DMS 273 (cell line): ENCODE measurements at regions not wholly inside any gene's neighbourhood (a gene's known extent, or its start where the extent isn't known, plus 50 kb on each side); places are given as distances from the start of the nearest gene placed in this dataset.
"Not testable (repeated sequence)": the region's sequence is repeated elsewhere in the genome, so short reads cannot be mapped to it uniquely, and the experiment has no call there.

ENCODE experiments used
- DNase-seq: peaks from one replicate; lab custom pipeline; 2025; ENCODE audit not compliant: unreplicated experiment; lab: John Stamatoyannopoulos, UW

- no peak for DNase-seq
Observed at GRCh38 chr9:25461416-25461815, 216.8 kb downstream of the TUSC1 start.

GRCh38 chr9:25453875-25454274 lies 224.4 kb downstream of the TUSC1 start:
- DNase-seq, result no peak

- DNase-seq, result no peak
Observed at GRCh38 chr9:25449503-25449902, 228.7 kb downstream of the TUSC1 start.

- DNase-seq, result not testable (repeated sequence)
Observed at GRCh38 chr9:25445721-25446120, 232.5 kb downstream of the TUSC1 start.

- DNase-seq, result no peak
Observed at GRCh38 chr9:25442526-25442925, 235.7 kb downstream of the TUSC1 start.

GRCh38 chr9:25427898-25428297 lies 250.3 kb downstream of the TUSC1 start:
- DNase-seq, result no peak

- no peak for DNase-seq
Observed at GRCh38 chr9:25427290-25427689, 251.0 kb downstream of the TUSC1 start.

GRCh38 chr9:25421560-25421959 lies 256.7 kb downstream of the TUSC1 start:
- DNase-seq, result no peak

GRCh38 chr9:25418974-25419373 lies 259.3 kb downstream of the TUSC1 start:
- DNase-seq, result no peak

- no peak for DNase-seq
Observed at GRCh38 chr9:25415718-25416117, 262.5 kb downstream of the TUSC1 start.

- DNase-seq, result peak; percentile 2
Observed at GRCh38 chr9:25412646-25413045, 265.6 kb downstream of the TUSC1 start.

- no peak for DNase-seq
Observed at GRCh38 chr9:25397746-25398145, 280.5 kb downstream of the TUSC1 start.

GRCh38 chr9:25396828-25397227 lies 281.4 kb downstream of the TUSC1 start:
- no peak for DNase-seq

- DNase-seq, result no peak
Observed at GRCh38 chr9:25381141-25381540, 297.1 kb downstream of the TUSC1 start.

GRCh38 chr9:25377039-25377438 lies 301.2 kb downstream of the TUSC1 start:
- DNase-seq, result no peak

- no peak for DNase-seq
Observed at GRCh38 chr9:25374281-25374680, 304.0 kb downstream of the TUSC1 start.

- DNase-seq, result no peak
Observed at GRCh38 chr9:25366906-25367305, 311.3 kb downstream of the TUSC1 start.

GRCh38 chr9:25353783-25354182 lies 324.5 kb downstream of the TUSC1 start:
- DNase-seq, result no peak

- DNase-seq, result peak; percentile 36
Observed at GRCh38 chr9:25350011-25350410, 328.2 kb downstream of the TUSC1 start.

- peak; percentile 10 for DNase-seq
Observed at GRCh38 chr9:25322142-25322541, 356.1 kb downstream of the TUSC1 start.

- DNase-seq, result peak; percentile 79
Observed at GRCh38 chr9:25310961-25311360, 367.3 kb downstream of the TUSC1 start.

GRCh38 chr9:25308549-25308948 lies 369.7 kb downstream of the TUSC1 start:
- DNase-seq, result no peak

GRCh38 chr9:25302601-25303000 lies 375.6 kb downstream of the TUSC1 start:
- DNase-seq, result no peak

- DNase-seq, result not testable (repeated sequence)
Observed at GRCh38 chr9:25288195-25288594, 390.0 kb downstream of the TUSC1 start.
